ENCODE measurements at regions not wholly inside any gene's neighbourhood (a gene's known extent, or its start where the extent isn't known, plus 50 kb on each side); places are given as distances from the start of the nearest gene placed in this dataset.
A peak's percentile ranks its signal among the peaks of the same experiment; 100 is the strongest.

GRCh38 chr3:107431246-107432012 is 54.2 kb downstream of the CCDC54 start (continued):
- TF ChIP-seq ARID4A (CRISPR knock-in tag; IDR thresholded peaks at IDR 0.05; ENCODE audit: borderline replicate concordance): no peak; the same call in 1 of the 2 replicates
- no peak for TF ChIP-seq TFDP1 (CRISPR knock-in tag; IDR thresholded peaks at IDR 0.05; ENCODE audit: borderline replicate concordance)
- no peak for TF ChIP-seq HNF1A (IDR thresholded peaks at IDR 0.05; ENCODE audit: low read depth)
- no peak for TF ChIP-seq HNF1A (CRISPR knock-in tag; IDR thresholded peaks at IDR 0.05; ENCODE audit: borderline replicate concordance)
- no peak for TF ChIP-seq ZNF788 (CRISPR knock-in tag; IDR thresholded peaks at IDR 0.05; ENCODE audit: borderline replicate concordance)
- TF ChIP-seq ZKSCAN1 (IDR thresholded peaks at IDR 0.05; ENCODE audit: low read length): no peak
- peak; percentile 58; the same call in 1 of the 2 replicates for TF ChIP-seq ZNF512B (CRISPR knock-in tag; IDR thresholded peaks at IDR 0.05; ENCODE audit: borderline replicate concordance)
- TF ChIP-seq PHB2 (IDR thresholded peaks at IDR 0.05; ENCODE audit: partially characterized antibody): no peak
- TF ChIP-seq ZNF800 (CRISPR knock-in tag; IDR thresholded peaks at IDR 0.05): peak; percentile 82; the same call in 1 of the 2 replicates
- TF ChIP-seq NFE2L2 (IDR thresholded peaks at IDR 0.05; ENCODE audit: low read length): no peak
- TF ChIP-seq PHF20 (CRISPR knock-in tag; IDR thresholded peaks at IDR 0.05): no peak; the same call in 1 of the 2 replicates
